ENCODE measurements at regions not wholly inside any gene's neighbourhood (a gene's known extent, or its start where the extent isn't known, plus 50 kb on each side); places are given as distances from the start of the nearest gene placed in this dataset.

DNA sequence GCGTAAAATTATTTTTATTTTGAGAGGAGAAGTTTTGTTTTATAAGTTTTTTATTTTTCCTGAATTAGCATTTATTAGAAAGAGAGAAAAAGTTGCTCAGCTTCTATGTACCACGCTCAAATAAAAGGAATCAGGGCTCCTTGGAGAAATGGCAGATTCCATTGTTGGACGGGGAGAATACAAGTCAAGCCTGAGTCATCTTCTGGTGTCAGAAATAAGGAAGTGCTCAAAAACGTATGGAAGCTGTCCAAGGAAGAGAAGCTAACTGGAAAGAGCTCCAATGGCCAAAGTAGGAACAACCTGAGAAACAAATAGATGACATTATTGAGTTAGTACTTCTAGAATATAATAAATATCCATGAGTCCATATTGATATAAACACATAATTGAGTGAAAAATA lies 89.3 kb upstream of the NEIL3 start:
- ChIA-PET CTCF (no interaction called here), POLR2A (no interaction called here)
- no peak for DNase-seq (ENCODE audit: low read depth)

DNA sequence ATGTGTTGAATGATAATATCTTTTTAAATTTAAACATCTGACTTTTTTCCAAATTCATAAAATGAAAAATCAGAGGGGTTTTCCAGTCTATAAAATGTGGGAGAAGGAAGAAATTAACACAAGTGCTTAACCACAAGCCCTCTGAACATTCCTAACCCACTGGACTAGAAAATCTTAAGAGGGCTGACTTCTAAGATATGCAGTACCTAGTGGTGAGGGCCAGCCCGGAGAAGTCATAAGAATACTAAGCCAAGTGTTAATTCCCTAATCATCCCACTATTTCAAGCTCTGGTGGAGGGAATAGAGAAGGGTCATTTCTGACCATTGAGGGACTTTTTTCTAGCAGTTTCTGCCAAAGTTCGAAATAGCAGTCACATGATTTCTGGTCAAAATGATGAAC lies 86.9 kb upstream of the NEIL3 start:
- no peak overlapping the region for H3K4me3 ChIP-seq (ENCODE audit: low read depth, low read length)
- DNase-seq (ENCODE audit: low read depth), result no peak
- H3K36me3 ChIP-seq (ENCODE audit: control insufficient read depth, insufficient read depth, low read length), result no peaks in the 10 kb centered on the region
- ChIA-PET POLR2A (no interaction called here), CTCF (interaction anchor here (1.3 kb wide), 1 partner anchor 21 kb away, joined by 4 read pairs; no protein-coding TSS in a partner anchor)
- TF ChIP-seq, protein P1, sequence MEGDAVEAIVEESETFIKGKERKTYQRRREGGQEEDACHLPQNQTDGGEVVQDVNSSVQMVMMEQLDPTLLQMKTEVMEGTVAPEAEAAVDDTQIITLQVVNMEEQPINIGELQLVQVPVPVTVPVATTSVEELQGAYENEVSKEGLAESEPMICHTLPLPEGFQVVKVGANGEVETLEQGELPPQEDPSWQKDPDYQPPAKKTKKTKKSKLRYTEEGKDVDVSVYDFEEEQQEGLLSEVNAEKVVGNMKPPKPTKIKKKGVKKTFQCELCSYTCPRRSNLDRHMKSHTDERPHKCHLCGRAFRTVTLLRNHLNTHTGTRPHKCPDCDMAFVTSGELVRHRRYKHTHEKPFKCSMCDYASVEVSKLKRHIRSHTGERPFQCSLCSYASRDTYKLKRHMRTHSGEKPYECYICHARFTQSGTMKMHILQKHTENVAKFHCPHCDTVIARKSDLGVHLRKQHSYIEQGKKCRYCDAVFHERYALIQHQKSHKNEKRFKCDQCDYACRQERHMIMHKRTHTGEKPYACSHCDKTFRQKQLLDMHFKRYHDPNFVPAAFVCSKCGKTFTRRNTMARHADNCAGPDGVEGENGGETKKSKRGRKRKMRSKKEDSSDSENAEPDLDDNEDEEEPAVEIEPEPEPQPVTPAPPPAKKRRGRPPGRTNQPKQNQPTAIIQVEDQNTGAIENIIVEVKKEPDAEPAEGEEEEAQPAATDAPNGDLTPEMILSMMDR (IDR thresholded peaks at IDR 0.05; ENCODE audit: insufficient read depth, low read depth, low read length), result no peak
- H3K27me3 ChIP-seq (ENCODE audit: control insufficient read depth, insufficient read depth, low read length), result no peaks in the 10 kb centered on the region

More for the DNA sequence above, 89.3 kb upstream of the NEIL3 start:
- Histone ChIP-seq H3K36me3 (ENCODE audit: control insufficient read depth, insufficient read depth, low read length) (no peaks in the 10 kb centered on the region), H3K27me3 (ENCODE audit: control insufficient read depth, insufficient read depth, low read length) (no peaks in the 10 kb centered on the region), H3K4me3 (ENCODE audit: low read depth, low read length) (no peak overlapping the region)
- TF ChIP-seq, protein P1 (IDR thresholded peaks at IDR 0.05; ENCODE audit: insufficient read depth, low read depth, low read length), result no peak

DNA sequence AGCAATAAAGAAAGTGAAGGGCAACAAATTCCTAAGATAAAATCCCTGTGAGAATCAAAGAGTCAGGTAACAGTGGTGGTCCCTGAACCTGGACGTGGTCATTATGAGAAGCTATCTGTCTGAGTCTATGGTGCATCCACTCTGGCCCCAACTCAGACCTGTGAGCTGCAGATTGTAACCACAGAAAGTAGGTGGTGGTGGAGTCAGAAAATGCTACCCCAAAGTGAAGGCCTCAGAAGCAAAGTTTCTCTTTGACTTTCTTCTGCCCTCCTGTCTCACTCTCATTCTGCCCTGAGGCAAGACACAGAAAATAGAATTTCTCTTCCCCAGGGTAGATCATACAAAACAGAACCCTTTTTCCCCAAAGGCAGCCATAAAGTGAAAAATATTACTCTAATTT lies 84.1 kb upstream of the NEIL3 start:
- Histone ChIP-seq H3K4me3 (ENCODE audit: low read depth, low read length) (no peak overlapping the region), H3K36me3 (ENCODE audit: control insufficient read depth, insufficient read depth, low read length) (no peaks in the 10 kb centered on the region), H3K27me3 (ENCODE audit: control insufficient read depth, insufficient read depth, low read length) (no peaks in the 10 kb centered on the region)
- ChIA-PET POLR2A (no interaction called here), CTCF (no interaction called here)
- TF ChIP-seq, protein P1 (IDR thresholded peaks at IDR 0.05; ENCODE audit: insufficient read depth, low read depth, low read length), result no peak
- DNase-seq (ENCODE audit: low read depth), result no peak

DNA sequence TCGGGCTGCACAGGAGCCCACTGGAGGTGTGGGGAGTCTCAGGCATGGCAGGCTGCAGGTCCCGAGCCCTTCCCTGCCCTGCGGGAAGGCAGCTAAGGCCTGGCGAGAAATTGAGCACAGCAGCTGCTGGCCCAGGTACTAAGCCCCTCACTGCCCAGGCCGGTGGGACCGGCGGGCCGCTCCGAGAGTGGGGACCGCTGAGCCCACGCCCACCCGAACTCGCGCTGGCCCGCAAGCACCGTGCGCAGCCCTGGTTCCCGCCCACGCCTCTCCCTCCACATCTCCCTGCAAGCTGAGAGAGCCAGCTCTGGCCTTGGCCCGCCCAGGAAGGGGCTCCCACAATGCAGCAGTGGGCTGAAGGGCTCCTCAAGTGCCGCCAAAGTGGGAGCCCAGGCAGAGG lies 82.0 kb upstream of the NEIL3 start:
- CTCF ChIA-PET, result interaction anchor here (1.0 kb wide), 1 partner anchor 23 kb away, joined by 3 read pairs; no protein-coding TSS in a partner anchor
- no peak overlapping the region for H3K4me3 ChIP-seq (ENCODE audit: low read depth, low read length)
- TF ChIP-seq, protein P1 (IDR thresholded peaks at IDR 0.05; ENCODE audit: insufficient read depth, low read depth, low read length), result no peak
- H3K27me3 ChIP-seq (ENCODE audit: control insufficient read depth, insufficient read depth, low read length), result no peaks in the 10 kb centered on the region
- no peak for DNase-seq (ENCODE audit: low read depth)
- no peaks in the 10 kb centered on the region for H3K36me3 ChIP-seq (ENCODE audit: control insufficient read depth, insufficient read depth, low read length)
- POLR2A ChIA-PET, result no interaction called here

DNA sequence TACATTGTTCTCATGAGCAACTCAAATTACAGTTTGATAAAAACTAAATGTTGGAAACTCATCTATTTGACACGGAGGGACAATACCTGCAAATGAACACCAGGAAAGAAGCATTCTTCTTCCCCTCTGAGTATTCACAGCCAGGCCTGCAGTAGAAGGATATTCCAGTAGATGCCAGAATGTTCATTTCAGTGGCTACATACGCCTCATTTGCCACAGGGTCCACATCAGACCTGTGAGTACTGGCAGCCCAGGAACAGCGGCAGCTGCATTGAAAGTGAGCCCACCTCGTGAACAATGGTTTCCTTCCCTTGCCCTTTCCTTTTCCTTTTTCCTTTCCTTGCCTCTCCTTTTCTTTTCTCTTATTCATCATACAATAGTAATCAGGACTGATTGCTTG lies 81.1 kb upstream of the NEIL3 start:
- no peak overlapping the region for H3K4me3 ChIP-seq (ENCODE audit: low read depth, low read length)
- POLR2A ChIA-PET, result no interaction called here
- H3K27me3 ChIP-seq (ENCODE audit: control insufficient read depth, insufficient read depth, low read length), result no peaks in the 10 kb centered on the region
- no peaks in the 10 kb centered on the region for H3K36me3 ChIP-seq (ENCODE audit: control insufficient read depth, insufficient read depth, low read length)
- TF ChIP-seq, protein P1 (IDR thresholded peaks at IDR 0.05; ENCODE audit: insufficient read depth, low read depth, low read length), result no peak
- no peak for DNase-seq (ENCODE audit: low read depth)
- CTCF ChIA-PET, result no interaction called here
